HEK293 (cell line): ENCODE measurements at regions not wholly inside any gene's neighbourhood (a gene's known extent, or its start where the extent isn't known, plus 50 kb on each side); places are given as distances from the start of the nearest gene placed in this dataset.

Experiments used
- CTCF ChIA-PET: fragments of 350-600 bp; formaldehyde crosslinking; extraction: SDS; loops from one replicate; lab custom pipeline; 2021; ENCODE audit warnings: antibody characterized with exemption; lab: Yijun Ruan, JAX
- POLR2A ChIA-PET: fragments of 300-600 bp; formaldehyde crosslinking; extraction: SDS; loops from one replicate; lab custom pipeline; 2020; ENCODE audit warnings: antibody characterized with exemption, inconsistent platforms; lab: Yijun Ruan, JAX
- H3K27ac ChIP-seq: fragments of 200-500 bp; sonication (Bioruptor generic); 2 replicates; pipeline ENCODE4 v1.5.1; 2014; ENCODE audit warnings: low read depth, low read length, control low read depth, inconsistent platforms; ENCODE audit errors: extremely low read depth
- H3K36me3 ChIP-seq, 2 experiments: fragments of 200-500 bp in 1 of 2; sonication (Bioruptor generic) in 1 of 2; 1 replicate in 1 of 2; 2 replicates in 1 of 2; pipeline ENCODE4 v1.5.1; 2014 to 2017; ENCODE audit warnings: inconsistent platforms in 2 of 2, low read length in 2 of 2; ENCODE audit not compliant: control insufficient read depth in 2 of 2, insufficient read depth in 1 of 2
- H3K4me1 ChIP-seq: fragments of 200-500 bp; sonication (Bioruptor generic); 2 replicates; pipeline ENCODE4 v1.5.1; 2014; ENCODE audit warnings: mild to moderate bottlenecking, low read length, inconsistent platforms; ENCODE audit not compliant: control insufficient read depth, insufficient read depth
- H3K4me3 ChIP-seq: 2 replicates; pipeline ENCODE4 v1.5.1; 2011; ENCODE audit warnings: low read depth, mild to moderate bottlenecking, control low read depth, low read length, moderate library complexity
- H3K9me3 ChIP-seq: fragments of 200-500 bp; sonication (Bioruptor generic); 2 replicates; pipeline ENCODE4 v1.5.1; 2014; ENCODE audit warnings: low read depth, low read length, inconsistent platforms; ENCODE audit not compliant: control insufficient read depth, insufficient read depth
- GFI1B ChIP-seq: fragments of 450-650 bp; formaldehyde crosslinking; IDR thresholded peaks from 2 replicates; pipeline ENCODE4 v1.5.1; 2016; ENCODE audit warnings: missing biosample characterization, missing genetic modification characterization
- GLI2 ChIP-seq: fragments of 450-650 bp; formaldehyde crosslinking; IDR thresholded peaks from 2 replicates; pipeline ENCODE4; 2017; ENCODE audit warnings: missing biosample characterization, missing genetic modification characterization, low read depth, borderline replicate concordance
- HOXD13 ChIP-seq: sonication (generic); formaldehyde crosslinking; IDR thresholded peaks from 2 replicates; pipeline ENCODE4 v1.8.0; 2022; ENCODE audit warnings: missing genetic modification reagents, borderline replicate concordance
- KLF1 ChIP-seq: fragments of 450-650 bp; formaldehyde crosslinking; IDR thresholded peaks from 2 replicates; pipeline ENCODE4 v1.5.1; 2016; ENCODE audit warnings: missing biosample characterization, missing genetic modification characterization
- KLF7 ChIP-seq: fragments of 450-650 bp; formaldehyde crosslinking; IDR thresholded peaks from 2 replicates; pipeline ENCODE4 v1.5.1; 2016; ENCODE audit warnings: missing biosample characterization, missing genetic modification characterization, borderline replicate concordance
- ZNF146 ChIP-seq: fragments of 450-650 bp; formaldehyde crosslinking; IDR thresholded peaks from 2 replicates; pipeline ENCODE4 v1.5.1; 2016; ENCODE audit warnings: missing biosample characterization, missing genetic modification characterization
- ZNF174 ChIP-seq: fragments of 450-650 bp; formaldehyde crosslinking; IDR thresholded peaks from 2 replicates; pipeline ENCODE4 v1.5.0; 2017; ENCODE audit warnings: missing biosample characterization, mild to moderate bottlenecking, missing genetic modification characterization
- ZNF214 ChIP-seq: fragments of 450-650 bp; formaldehyde crosslinking; IDR thresholded peaks from 2 replicates; pipeline ENCODE4 v1.5.1; 2017; ENCODE audit warnings: missing biosample characterization, mild to moderate bottlenecking, missing genetic modification characterization, borderline replicate concordance
- ZNF221 ChIP-seq: fragments of 450-650 bp; formaldehyde crosslinking; IDR thresholded peaks from 2 replicates; pipeline ENCODE4 v1.5.1; 2017; ENCODE audit warnings: missing biosample characterization, missing genetic modification characterization, borderline replicate concordance
- ZNF350 ChIP-seq: fragments of 450-650 bp; formaldehyde crosslinking; IDR thresholded peaks from 2 replicates; pipeline ENCODE4 v1.5.0; 2017; ENCODE audit warnings: missing biosample characterization, mild to moderate bottlenecking, missing genetic modification characterization
- ZNF37A ChIP-seq: fragments of 450-650 bp; IDR thresholded peaks from 2 replicates; pipeline ENCODE4 v1.5.1; 2018; ENCODE audit warnings: missing biosample characterization, missing genetic modification characterization
- ZNF529 ChIP-seq: fragments of 450-650 bp; formaldehyde crosslinking; IDR thresholded peaks from 2 replicates; pipeline ENCODE4 v1.5.1; 2017; ENCODE audit warnings: missing genetic modification characterization, missing biosample characterization; ENCODE audit not compliant: insufficient replicate concordance
- ZNF530 ChIP-seq: fragments of 450-650 bp; formaldehyde crosslinking; IDR thresholded peaks from 2 replicates; pipeline ENCODE4 v1.5.1; 2016; ENCODE audit warnings: low read depth, missing biosample characterization, missing genetic modification characterization
- ZNF645 ChIP-seq: fragments of 450-650 bp; formaldehyde crosslinking; IDR thresholded peaks from 2 replicates; pipeline ENCODE4; 2016; ENCODE audit warnings: missing biosample characterization, missing genetic modification characterization
- ZNF660 ChIP-seq: fragments of 450-650 bp; IDR thresholded peaks from 2 replicates; pipeline ENCODE4 v1.5.1; 2018; ENCODE audit warnings: missing biosample characterization, mild to moderate bottlenecking, missing genetic modification characterization
- ZNF677 ChIP-seq: fragments of 450-650 bp; IDR thresholded peaks from 2 replicates; pipeline ENCODE4 v1.5.0; 2018; ENCODE audit warnings: missing biosample characterization, mild to moderate bottlenecking, missing genetic modification characterization, moderate library complexity
- ZNF701 ChIP-seq: fragments of 450-650 bp; formaldehyde crosslinking; IDR thresholded peaks from 2 replicates; pipeline ENCODE4 v1.5.1; 2016; ENCODE audit warnings: missing biosample characterization, missing genetic modification characterization
- TF ChIP-seq, protein P1 (sequence below): fragments of 450-650 bp; formaldehyde crosslinking; IDR thresholded peaks from 2 replicates; pipeline ENCODE4 v1.5.1; 2017; ENCODE audit warnings: missing biosample characterization, missing genetic modification characterization

- ChIA-PET CTCF (interaction anchor here (1.1 kb wide), 1 partner anchor 10 kb away, joined by 4 read pairs; no protein-coding TSS in a partner anchor), POLR2A (no interaction called here)
- Histone ChIP-seq H3K4me1 (peaks cover 11% of the 10 kb centered on the region), H3K4me3 (no peak overlapping the region), H3K9me3 (no peaks in the 10 kb centered on the region), H3K27ac (no peak overlapping the region), H3K36me3 (no peaks in the 10 kb centered on the region)
- TF ChIP-seq ZNF37A = no peak
Observed at GRCh38 chr6:168242111-168242939, 77.3 kb downstream of the DACT2 start.

DNA sequence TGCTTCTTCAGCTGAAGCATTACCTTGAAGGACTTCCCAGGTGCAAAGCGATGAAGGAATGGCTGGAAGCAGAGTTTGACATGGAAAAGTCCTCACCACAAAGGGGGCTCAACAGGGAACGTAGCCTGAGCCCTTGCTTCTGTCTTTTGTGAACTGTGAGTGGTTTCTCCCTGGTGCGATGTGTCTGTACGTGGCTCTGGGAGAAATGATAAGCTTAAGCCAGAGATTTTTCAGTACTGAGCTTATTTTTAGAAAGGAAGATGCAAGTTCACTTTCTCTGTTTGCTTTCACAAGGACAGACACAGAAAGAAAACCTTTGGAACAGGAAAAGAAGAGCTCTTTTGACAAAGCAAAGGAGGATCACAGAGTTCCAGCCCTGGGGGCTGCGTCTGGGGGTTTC lies 79.4 kb downstream of the DACT2 start:
- Histone ChIP-seq H3K4me3 (no peak overlapping the region), H3K9me3 (no peaks in the 10 kb centered on the region), H3K36me3 (no peaks in the 10 kb centered on the region), H3K4me1 (no peaks in the 10 kb centered on the region), H3K27ac (no peak overlapping the region)
- ChIA-PET POLR2A (no interaction called here), CTCF (interaction anchor here (1.5 to 1.6 kb wide), 2 partner anchors 9 to 115 kb away, joined by 3 to 6 read pairs; no protein-coding TSS in a partner anchor)
- TF ChIP-seq KLF1 (tag by site-specific recombination) (no peak), ZNF677 (tag by site-specific recombination) (0 out of 2 replicates have a peak, but pooled peaks have one; percentile 45)

GRCh38 chr6:168239044-168239773 lies 80.4 kb downstream of the DACT2 start:
- Histone ChIP-seq H3K4me3 (no peak overlapping the region), H3K9me3 (no peaks in the 10 kb centered on the region), H3K27ac (no peak overlapping the region), H3K36me3 (no peaks in the 10 kb centered on the region), H3K4me1 (no peaks in the 10 kb centered on the region)
- no peak for TF ChIP-seq ZNF146 (tag by site-specific recombination)
- TF ChIP-seq ZNF660 (tag by site-specific recombination) = no peak
- TF ChIP-seq GFI1B (tag by site-specific recombination) = no peak
- no peak for TF ChIP-seq ZNF350 (tag by site-specific recombination)
- TF ChIP-seq HOXD13 (CRISPR knock-in tag) = no peak
- TF ChIP-seq GLI2 (tag by site-specific recombination) = no peak
- no peak for TF ChIP-seq ZNF221
- no peak for TF ChIP-seq ZNF529 (tag by site-specific recombination)
- no peak for TF ChIP-seq ZNF701
- TF ChIP-seq, protein P1, sequence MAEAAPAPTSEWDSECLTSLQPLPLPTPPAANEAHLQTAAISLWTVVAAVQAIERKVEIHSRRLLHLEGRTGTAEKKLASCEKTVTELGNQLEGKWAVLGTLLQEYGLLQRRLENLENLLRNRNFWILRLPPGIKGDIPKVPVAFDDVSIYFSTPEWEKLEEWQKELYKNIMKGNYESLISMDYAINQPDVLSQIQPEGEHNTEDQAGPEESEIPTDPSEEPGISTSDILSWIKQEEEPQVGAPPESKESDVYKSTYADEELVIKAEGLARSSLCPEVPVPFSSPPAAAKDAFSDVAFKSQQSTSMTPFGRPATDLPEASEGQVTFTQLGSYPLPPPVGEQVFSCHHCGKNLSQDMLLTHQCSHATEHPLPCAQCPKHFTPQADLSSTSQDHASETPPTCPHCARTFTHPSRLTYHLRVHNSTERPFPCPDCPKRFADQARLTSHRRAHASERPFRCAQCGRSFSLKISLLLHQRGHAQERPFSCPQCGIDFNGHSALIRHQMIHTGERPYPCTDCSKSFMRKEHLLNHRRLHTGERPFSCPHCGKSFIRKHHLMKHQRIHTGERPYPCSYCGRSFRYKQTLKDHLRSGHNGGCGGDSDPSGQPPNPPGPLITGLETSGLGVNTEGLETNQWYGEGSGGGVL (tag by site-specific recombination) = no peak
- no peak for TF ChIP-seq ZNF530 (tag by site-specific recombination)
- no peak for TF ChIP-seq ZNF37A
- no peak for TF ChIP-seq ZNF677 (tag by site-specific recombination)
- no peak for TF ChIP-seq ZNF174 (tag by site-specific recombination)
- TF ChIP-seq ZNF645 = no peak
- TF ChIP-seq ZNF214 (tag by site-specific recombination) = no peak
- TF ChIP-seq KLF7 (tag by site-specific recombination) = no peak
- POLR2A ChIA-PET = no interaction called here
- CTCF ChIA-PET = no interaction called here
